BLaER1 treated with 17β-estradiol and CSF1 and Interleukin-3, amounts not matched to agents 10 nM and 100 nM (cell line): ENCODE measurements at regions not wholly inside any gene's neighbourhood (a gene's known extent, or its start where the extent isn't known, plus 50 kb on each side); places are given as distances from the start of the nearest gene placed in this dataset.

Experiments
- H3K27ac ChIP-seq, 11 experiments: shearing (Covaris generic); formaldehyde crosslinking; 2 replicates each; pipeline ENCODE4 v1.8.1; 2022
- H3K27me3 ChIP-seq, 11 experiments: shearing (Covaris generic); formaldehyde crosslinking; 2 replicates each; pipeline ENCODE4 v1.8.1; 2022
- H3K36me3 ChIP-seq, 11 experiments: shearing (Covaris generic); formaldehyde crosslinking; 2 replicates each; pipeline ENCODE4 v1.8.1; 2022
- H3K4me1 ChIP-seq, 10 experiments: shearing (Covaris generic); formaldehyde crosslinking; 2 replicates each; pipeline ENCODE4 v1.8.1; 2022
- H3K4me2 ChIP-seq, 11 experiments: shearing (Covaris generic); formaldehyde crosslinking; 2 replicates each; pipeline ENCODE4 v1.8.1; 2022
- H3K4me3 ChIP-seq, 10 experiments: shearing (Covaris generic); formaldehyde crosslinking; 2 replicates each; pipeline ENCODE4 v1.8.1; 2022
- H3K9ac ChIP-seq, 11 experiments: shearing (Covaris generic); formaldehyde crosslinking; 2 replicates each; pipeline ENCODE4 v1.8.1; 2022
- H3K9me3 ChIP-seq, 11 experiments: shearing (Covaris generic); formaldehyde crosslinking; replicated peaks in 1 of 11; 2 replicates each; pipeline ENCODE4 v1.8.1; 2022
- H4K20me1 ChIP-seq, 11 experiments: shearing (Covaris generic); formaldehyde crosslinking; 2 replicates each; pipeline ENCODE4 v1.8.1; 2022
- Cebpa-rat ChIP-seq, 11 experiments: shearing (Covaris generic); IDR thresholded peaks; 2 replicates each; pipeline ENCODE4 v1.8.1; 2022

DNA sequence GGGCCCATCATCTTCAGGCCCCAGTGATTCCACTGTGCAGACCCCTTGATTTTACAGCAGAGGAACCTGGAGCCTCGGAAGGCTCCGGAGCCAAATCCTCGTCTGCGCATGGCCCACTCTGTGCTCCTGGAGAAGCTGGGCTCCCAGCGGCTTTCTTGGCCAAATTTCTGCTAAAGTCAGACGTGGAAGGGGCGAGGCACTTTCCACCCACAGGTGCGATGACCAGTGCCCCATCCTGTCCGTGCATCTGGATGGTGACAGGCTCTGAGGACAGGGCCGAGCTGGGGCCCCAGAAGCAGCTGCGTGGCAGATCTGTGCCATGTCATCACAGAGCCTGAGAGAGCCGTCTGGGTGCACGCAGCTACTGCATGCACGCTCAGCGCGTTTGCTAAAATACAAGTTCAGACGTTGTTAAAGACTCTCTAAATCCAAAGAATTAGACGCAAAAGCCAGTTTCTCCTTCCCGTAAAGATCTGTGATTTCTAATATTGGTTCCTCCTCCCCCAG lies 57.2 kb downstream of the JAKMIP3 start:
- peaks cover 0 to 23% (median 9%) of the 10 kb centered on the region in 10 experiments; a peak in 12 of 20 replicates for H3K4me1 ChIP-seq
- TF ChIP-seq Cebpa-rat (IDR thresholded peaks at IDR 0.05) = no peak
- H3K27me3 ChIP-seq = no peaks in the 10 kb centered on the region
- H3K4me3 ChIP-seq = no peak overlapping the region
- no peak overlapping the region for H3K27ac ChIP-seq
- H3K9me3 ChIP-seq = peaks cover 0 to 3% (median 0%) of the 10 kb centered on the region in 11 experiments; a peak in 3 of 22 replicates
- no peaks in the 10 kb centered on the region for H3K36me3 ChIP-seq
- peaks cover 0 to 6% (median 0%) of the 10 kb centered on the region in 11 experiments; a peak in 2 of 22 replicates for H4K20me1 ChIP-seq
- H3K9ac ChIP-seq = no peak overlapping the region
- H3K4me2 ChIP-seq = no peak overlapping the region

DNA sequence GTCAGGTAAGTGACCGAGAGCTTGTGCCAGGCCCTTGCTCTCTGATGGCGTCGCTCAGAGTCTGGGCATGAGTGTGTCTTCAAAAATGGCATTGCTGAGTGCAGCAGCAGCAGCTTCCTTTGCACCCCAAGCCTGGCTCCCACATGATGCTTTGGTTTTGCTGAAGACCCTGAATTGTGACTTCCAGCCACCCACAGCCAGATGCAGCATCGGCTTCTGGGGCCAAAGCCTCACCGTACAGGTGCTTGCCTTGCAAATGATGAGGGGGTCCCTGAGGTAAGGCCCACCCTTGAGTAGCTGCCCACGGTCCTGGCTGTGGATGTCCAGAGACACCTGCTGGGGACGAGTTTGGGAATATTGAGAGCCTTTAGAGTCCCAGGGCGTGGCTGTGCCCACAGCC lies 57.9 kb downstream of the JAKMIP3 start:
- Histone ChIP-seq H4K20me1 (peaks cover 0 to 2% (median 0%) of the 10 kb centered on the region in 11 experiments; a peak in 2 of 22 replicates), H3K27ac (no peak overlapping the region), H3K36me3 (no peaks in the 10 kb centered on the region), H3K27me3 (no peaks in the 10 kb centered on the region), H3K9me3 (peaks cover 0 to 8% (median 0%) of the 10 kb centered on the region in 11 experiments; a peak in 3 of 22 replicates), H3K4me3 (no peak overlapping the region), H3K4me2 (no peak overlapping the region), H3K4me1 (peaks cover 0 to 23% (median 9%) of the 10 kb centered on the region in 10 experiments; a peak in 12 of 20 replicates), H3K9ac (no peak overlapping the region)
- no peak for TF ChIP-seq Cebpa-rat (IDR thresholded peaks at IDR 0.05)

GRCh38 chr10:132124201-132124920 lies 58.6 kb downstream of the JAKMIP3 start:
- Histone ChIP-seq H3K27me3 (no peaks in the 10 kb centered on the region), H3K9me3 (peaks cover 0 to 13% (median 0%) of the 10 kb centered on the region in 11 experiments; a peak in 6 of 22 replicates), H3K36me3 (no peaks in the 10 kb centered on the region), H3K4me3 (no peak overlapping the region), H3K27ac (no peak overlapping the region), H3K4me2 (no peak overlapping the region), H4K20me1 (no peaks in the 10 kb centered on the region; a peak in 1 of 22 replicates), H3K9ac (no peak overlapping the region), H3K4me1 (peaks cover 0 to 15% (median 9%) of the 10 kb centered on the region in 10 experiments; a peak in 12 of 20 replicates)
- no peak for TF ChIP-seq Cebpa-rat (IDR thresholded peaks at IDR 0.05)

DNA sequence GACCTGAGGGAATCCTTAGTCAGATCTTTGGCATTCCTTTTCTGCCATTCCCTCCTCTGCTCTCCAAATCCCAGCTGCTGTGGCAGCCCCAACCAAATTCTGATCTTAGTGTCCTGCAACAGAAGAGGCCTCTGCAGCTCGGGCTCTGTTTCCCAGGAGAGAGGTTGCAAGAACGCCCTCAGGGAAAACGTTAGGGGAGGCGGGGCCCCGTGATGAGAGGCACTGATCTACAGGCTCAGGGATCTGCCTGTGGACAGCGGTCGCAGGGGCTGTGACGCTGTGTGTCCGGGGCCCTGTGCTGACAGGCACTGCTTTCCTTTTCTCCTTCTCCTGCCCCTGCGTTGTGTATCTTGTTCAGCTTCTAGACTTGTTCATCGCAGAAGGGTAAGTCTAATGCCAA lies 57.3 kb upstream of the DPYSL4 start:
- peaks cover 0 to 12% (median 0%) of the 10 kb centered on the region in 11 experiments; a peak in 4 of 22 replicates for H4K20me1 ChIP-seq
- no peak overlapping the region for H3K4me3 ChIP-seq
- H3K4me1 ChIP-seq = peaks cover 12 to 36% (median 27%) of the 10 kb centered on the region in 10 experiments; a peak in 18 of 20 replicates
- H3K4me2 ChIP-seq = peak overlapping the region in 2 of 11 experiments; percentile 10; a peak in 1 of 22 replicates
- H3K9me3 ChIP-seq = peaks cover 0 to 15% (median 0%) of the 10 kb centered on the region in 11 experiments; a peak in 6 of 22 replicates
- peaks cover 0 to 19% (median 0%) of the 10 kb centered on the region in 11 experiments; a peak in 6 of 22 replicates for H3K27me3 ChIP-seq
- no peak overlapping the region for H3K9ac ChIP-seq
- H3K36me3 ChIP-seq = no peaks in the 10 kb centered on the region
- H3K27ac ChIP-seq = no peak overlapping the region
- no peak for TF ChIP-seq Cebpa-rat (IDR thresholded peaks at IDR 0.05)

DNA sequence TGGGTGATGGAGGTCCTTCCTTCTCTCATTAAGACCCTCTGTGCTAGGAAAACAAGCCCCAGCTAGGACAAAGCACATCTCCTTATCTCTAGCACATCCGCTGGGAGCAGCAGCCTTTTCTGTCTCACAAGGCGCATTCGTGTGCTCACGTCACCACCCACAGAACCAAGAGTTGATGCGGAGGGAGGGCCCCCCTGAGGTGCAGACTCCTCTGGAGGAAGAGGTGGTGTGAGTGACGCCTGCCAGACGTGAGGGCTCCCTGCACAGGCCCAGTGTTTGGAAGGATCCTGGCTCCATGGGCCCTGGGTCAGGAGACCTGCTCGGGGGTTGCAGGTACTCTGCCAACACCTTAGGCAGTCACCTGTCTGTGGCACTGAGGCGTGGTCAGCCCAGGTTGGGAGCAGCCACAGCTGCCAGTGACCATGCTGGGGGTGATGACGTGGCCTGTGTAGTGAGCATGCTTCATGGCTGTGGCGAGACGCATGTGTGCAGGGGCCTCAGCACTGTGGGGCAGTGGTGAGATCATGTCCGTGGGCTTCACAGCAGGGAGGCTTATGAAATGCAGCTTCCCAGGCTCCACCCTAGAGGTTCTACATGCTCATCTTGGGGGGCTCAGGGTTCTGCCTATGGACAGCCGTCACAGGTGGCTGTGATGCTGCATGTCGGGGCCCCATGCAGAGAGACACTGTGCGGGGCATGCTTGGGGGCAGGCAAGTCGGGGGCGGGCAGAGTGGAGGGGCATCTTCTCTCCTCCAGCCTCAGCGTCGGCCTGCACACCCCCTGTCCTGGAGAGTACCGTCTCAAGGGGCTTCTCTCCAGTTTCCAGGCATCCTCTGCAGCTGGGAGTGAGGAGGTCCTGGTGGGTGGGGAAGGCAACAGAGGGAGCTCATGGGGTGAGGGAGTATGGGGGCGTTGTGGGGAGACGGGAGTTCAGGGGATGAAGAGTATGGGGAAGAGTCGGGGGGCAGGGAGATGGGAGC lies 56.2 kb upstream of the DPYSL4 start:
- H3K36me3 ChIP-seq = no peaks in the 10 kb centered on the region
- TF ChIP-seq Cebpa-rat (IDR thresholded peaks at IDR 0.05) = no peak

GRCh38 chr10:132131581-132132420 lies 54.9 kb upstream of the DPYSL4 start:
- H3K9me3 ChIP-seq = peaks cover 0 to 15% (median 0%) of the 10 kb centered on the region in 11 experiments; a peak in 6 of 22 replicates
- H3K36me3 ChIP-seq = no peaks in the 10 kb centered on the region
- H3K27ac ChIP-seq = no peak overlapping the region
- H3K4me3 ChIP-seq = no peak overlapping the region
- peaks cover 12 to 59% (median 50%) of the 10 kb centered on the region in 10 experiments; a peak in 18 of 20 replicates for H3K4me1 ChIP-seq
- H3K27me3 ChIP-seq = peaks cover 0 to 25% (median 0%) of the 10 kb centered on the region in 11 experiments; a peak in 8 of 22 replicates
- H3K4me2 ChIP-seq = peak overlapping the region in 7 of 11 experiments; percentile 65 to 85 (median 81); a peak in 13 of 22 replicates
- no peak for TF ChIP-seq Cebpa-rat (IDR thresholded peaks at IDR 0.05)
- peaks cover 0 to 16% (median 0%) of the 10 kb centered on the region in 11 experiments; a peak in 6 of 22 replicates for H4K20me1 ChIP-seq
- H3K9ac ChIP-seq = no peak overlapping the region

More for the DNA sequence above, 56.2 kb upstream of the DPYSL4 start:
- Histone ChIP-seq H4K20me1 (peaks cover 0 to 12% (median 0%) of the 10 kb centered on the region in 11 experiments; a peak in 4 of 22 replicates), H3K4me2 (no peak overlapping the region), H3K4me3 (no peak overlapping the region), H3K27ac (no peak overlapping the region), H3K27me3 (peaks cover 0 to 19% (median 0%) of the 10 kb centered on the region in 11 experiments; a peak in 6 of 22 replicates), H3K9ac (no peak overlapping the region), H3K9me3 (peaks cover 0 to 15% (median 0%) of the 10 kb centered on the region in 11 experiments; a peak in 6 of 22 replicates), H3K4me1 (peaks cover 12 to 46% (median 38%) of the 10 kb centered on the region in 10 experiments; a peak in 18 of 20 replicates)

DNA sequence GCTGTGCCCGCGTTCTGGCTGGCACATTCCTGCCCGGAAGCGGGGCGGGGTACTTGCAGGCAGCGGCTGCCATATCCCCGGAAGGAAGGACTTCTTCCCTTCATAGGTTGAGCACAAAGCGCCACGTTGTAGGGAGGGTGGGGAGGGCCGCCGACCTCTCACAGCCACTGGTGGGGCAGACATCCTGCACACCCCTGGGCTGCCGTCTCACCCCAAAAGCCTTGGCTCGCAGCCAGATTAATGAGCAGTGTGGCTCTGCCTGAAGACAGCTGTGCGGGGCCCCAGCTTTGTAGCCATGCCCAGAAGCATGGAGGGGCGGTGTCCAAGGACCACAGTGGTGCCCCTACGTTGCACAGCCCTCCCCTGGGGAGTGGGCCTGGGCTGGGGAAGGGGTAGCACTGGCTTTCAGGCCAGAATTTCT lies 54.3 kb upstream of the DPYSL4 start:
- no peaks in the 10 kb centered on the region for H3K36me3 ChIP-seq
- TF ChIP-seq Cebpa-rat (IDR thresholded peaks at IDR 0.05) = no peak

More for the DNA sequence above, 54.3 kb upstream of the DPYSL4 start:
- Histone ChIP-seq H3K9me3 (peaks cover 0 to 15% (median 0%) of the 10 kb centered on the region in 11 experiments; a peak in 6 of 22 replicates), H3K4me3 (no peak overlapping the region; a peak in 1 of 20 replicates), H3K9ac (peak overlapping the region in 2 of 11 experiments; percentile 40 to 41; a peak in 2 of 22 replicates), H3K27me3 (peaks cover 0 to 31% (median 0%) of the 10 kb centered on the region in 11 experiments; a peak in 9 of 22 replicates), H3K27ac (no peak overlapping the region), H4K20me1 (peaks cover 0 to 17% (median 0%) of the 10 kb centered on the region in 11 experiments; a peak in 6 of 22 replicates), H3K4me2 (peak overlapping the region; percentile 19 to 85 (median 78); a peak in 19 of 22 replicates), H3K4me1 (peaks cover 12 to 65% (median 56%) of the 10 kb centered on the region in 10 experiments; a peak in 18 of 20 replicates)
